B cell (primary cell): ENCODE measurements at regions not wholly inside any gene's neighbourhood (a gene's known extent, or its start where the extent isn't known, plus 50 kb on each side); places are given as distances from the start of the nearest gene placed in this dataset.

ENCODE experiments used
- EZH2 ChIP-seq: IDR thresholded peaks from 2 replicates; pipeline ENCODE4 v1.6.1; 2012; ENCODE audit warnings: borderline replicate concordance, low read depth, mild to moderate bottlenecking, moderate library complexity, low read length; ENCODE audit not compliant: insufficient read depth, poor library complexity, severe bottlenecking
- TF ChIP-seq, protein P1 (sequence below): fragments of 200-600 bp; IDR thresholded peaks from one replicate; pipeline ENCODE4 v1.8.0; 2022; ENCODE audit warnings: antibody characterized with exemption, mild to moderate bottlenecking

- TF ChIP-seq, protein P1, sequence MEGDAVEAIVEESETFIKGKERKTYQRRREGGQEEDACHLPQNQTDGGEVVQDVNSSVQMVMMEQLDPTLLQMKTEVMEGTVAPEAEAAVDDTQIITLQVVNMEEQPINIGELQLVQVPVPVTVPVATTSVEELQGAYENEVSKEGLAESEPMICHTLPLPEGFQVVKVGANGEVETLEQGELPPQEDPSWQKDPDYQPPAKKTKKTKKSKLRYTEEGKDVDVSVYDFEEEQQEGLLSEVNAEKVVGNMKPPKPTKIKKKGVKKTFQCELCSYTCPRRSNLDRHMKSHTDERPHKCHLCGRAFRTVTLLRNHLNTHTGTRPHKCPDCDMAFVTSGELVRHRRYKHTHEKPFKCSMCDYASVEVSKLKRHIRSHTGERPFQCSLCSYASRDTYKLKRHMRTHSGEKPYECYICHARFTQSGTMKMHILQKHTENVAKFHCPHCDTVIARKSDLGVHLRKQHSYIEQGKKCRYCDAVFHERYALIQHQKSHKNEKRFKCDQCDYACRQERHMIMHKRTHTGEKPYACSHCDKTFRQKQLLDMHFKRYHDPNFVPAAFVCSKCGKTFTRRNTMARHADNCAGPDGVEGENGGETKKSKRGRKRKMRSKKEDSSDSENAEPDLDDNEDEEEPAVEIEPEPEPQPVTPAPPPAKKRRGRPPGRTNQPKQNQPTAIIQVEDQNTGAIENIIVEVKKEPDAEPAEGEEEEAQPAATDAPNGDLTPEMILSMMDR, result no peak
- TF ChIP-seq EZH2, result no peak
These were observed 386.9 kb downstream of the CETN3 start for GRCh38 chr5:90022711-90023053.
